HepG2 (cell line): ENCODE measurements at regions not wholly inside any gene's neighbourhood (a gene's known extent, or its start where the extent isn't known, plus 50 kb on each side); places are given as distances from the start of the nearest gene placed in this dataset.

Experiments
- AGO2 ChIP-seq: fragments of 200-400 bp; formaldehyde crosslinking; optimal IDR thresholded peaks from 2 replicates; pipeline ENCODE3; 2017; ENCODE audit warnings: mild to moderate bottlenecking, low read depth, low read length, moderate library complexity
- EZH2 ChIP-seq: conservative IDR thresholded peaks from 2 replicates; pipeline ENCODE4 v1.6.1; 2012; ENCODE audit warnings: mild to moderate bottlenecking, low read depth, low read length, moderate library complexity
- RFX5 ChIP-seq: IDR thresholded peaks from 2 replicates; pipeline ENCODE4 v1.6.1; 2011; ENCODE audit warnings: low read depth, low read length, improper control_type of control experiment
- TF ChIP-seq, protein P1 (sequence below): sonication (generic); formaldehyde crosslinking; IDR thresholded peaks from 2 replicates; pipeline ENCODE4 v1.5.0; 2020; ENCODE audit warnings: mild to moderate bottlenecking, missing genetic modification reagents, moderate library complexity
- TF ChIP-seq, protein P2 (sequence below): sonication (generic); formaldehyde crosslinking; IDR thresholded peaks from 2 replicates; pipeline ENCODE4 v1.8.0; 2022; ENCODE audit warnings: mild to moderate bottlenecking, missing genetic modification reagents, borderline replicate concordance

DNA sequence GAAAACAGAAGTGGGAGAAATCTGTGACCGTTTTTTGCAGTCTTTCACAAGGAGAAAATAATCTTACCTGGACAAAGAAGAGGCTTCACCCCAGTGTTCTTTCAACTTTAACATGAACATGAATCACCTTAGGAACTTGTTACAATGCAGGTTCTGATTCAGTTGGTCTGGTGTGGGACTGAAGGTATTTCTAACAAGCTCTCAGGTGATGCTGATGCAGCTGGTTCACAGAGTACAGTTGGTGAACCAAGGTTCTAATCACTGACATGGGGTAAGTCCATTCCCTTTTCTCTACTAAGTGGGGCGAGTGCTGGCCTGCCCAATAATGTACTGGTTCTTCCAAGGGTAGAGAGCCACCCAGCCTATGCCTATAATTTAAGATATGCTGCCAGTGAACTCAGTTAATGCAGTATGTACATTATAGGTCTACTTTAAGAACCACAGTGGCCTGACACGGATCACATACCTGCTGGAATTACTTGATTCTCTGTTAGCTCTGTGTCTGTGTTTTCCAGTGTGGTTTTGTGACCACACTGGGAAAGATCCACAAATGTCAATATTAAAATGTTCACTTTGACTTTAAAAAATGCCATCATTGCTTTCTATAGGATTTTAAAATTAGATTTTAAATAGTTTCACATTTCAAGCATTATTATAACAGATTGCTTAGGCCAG is 304.1 kb downstream of the ZNF621 start:
- TF ChIP-seq AGO2 (no peak), EZH2 (no peak), RFX5 (no peak)
- TF ChIP-seq, protein P1, sequence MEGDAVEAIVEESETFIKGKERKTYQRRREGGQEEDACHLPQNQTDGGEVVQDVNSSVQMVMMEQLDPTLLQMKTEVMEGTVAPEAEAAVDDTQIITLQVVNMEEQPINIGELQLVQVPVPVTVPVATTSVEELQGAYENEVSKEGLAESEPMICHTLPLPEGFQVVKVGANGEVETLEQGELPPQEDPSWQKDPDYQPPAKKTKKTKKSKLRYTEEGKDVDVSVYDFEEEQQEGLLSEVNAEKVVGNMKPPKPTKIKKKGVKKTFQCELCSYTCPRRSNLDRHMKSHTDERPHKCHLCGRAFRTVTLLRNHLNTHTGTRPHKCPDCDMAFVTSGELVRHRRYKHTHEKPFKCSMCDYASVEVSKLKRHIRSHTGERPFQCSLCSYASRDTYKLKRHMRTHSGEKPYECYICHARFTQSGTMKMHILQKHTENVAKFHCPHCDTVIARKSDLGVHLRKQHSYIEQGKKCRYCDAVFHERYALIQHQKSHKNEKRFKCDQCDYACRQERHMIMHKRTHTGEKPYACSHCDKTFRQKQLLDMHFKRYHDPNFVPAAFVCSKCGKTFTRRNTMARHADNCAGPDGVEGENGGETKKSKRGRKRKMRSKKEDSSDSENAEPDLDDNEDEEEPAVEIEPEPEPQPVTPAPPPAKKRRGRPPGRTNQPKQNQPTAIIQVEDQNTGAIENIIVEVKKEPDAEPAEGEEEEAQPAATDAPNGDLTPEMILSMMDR, result no peak
- TF ChIP-seq, protein P2, sequence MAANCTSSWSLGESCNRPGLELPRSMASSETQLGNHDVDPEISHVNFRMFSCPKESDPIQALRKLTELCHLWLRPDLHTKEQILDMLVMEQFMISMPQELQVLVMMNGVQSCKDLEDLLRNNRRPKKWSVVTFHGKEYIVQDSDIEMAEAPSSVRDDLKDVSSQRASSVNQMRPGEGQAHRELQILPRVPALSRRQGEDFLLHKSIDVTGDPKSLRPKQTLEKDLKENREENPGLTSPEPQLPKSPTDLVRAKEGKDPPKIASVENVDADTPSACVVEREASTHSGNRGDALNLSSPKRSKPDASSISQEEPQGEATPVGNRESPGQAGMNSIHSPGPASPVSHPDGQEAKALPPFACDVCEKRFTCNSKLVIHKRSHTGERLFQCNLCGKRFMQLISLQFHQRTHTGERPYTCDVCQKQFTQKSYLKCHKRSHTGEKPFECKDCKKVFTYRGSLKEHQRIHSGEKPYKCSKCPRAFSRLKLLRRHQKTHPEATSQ (CRISPR knock-in tag), result no peak
